Stimulated activated naive B cell treated with anti-CD40 and anti-IgM and Interleukin-4, amounts not matched to agents 10 μg/mL and 1 μg/mL and 100 μg/mL, for 72 hours (primary cell): ENCODE measurements at regions not wholly inside any gene's neighbourhood (a gene's known extent, or its start where the extent isn't known, plus 50 kb on each side); places are given as distances from the start of the nearest gene placed in this dataset.
"Not testable (repeated sequence)": the region's sequence is repeated elsewhere in the genome, so short reads cannot be mapped to it uniquely, and the experiment has no call there.

Source experiments
- ATAC-seq, 2 donors: fragments of 150-1000 bp; cut with Tn5 transposase; replicated peaks; 2 replicates each; pipeline ENCODE4 v1.10.0; 2021; ENCODE audit warnings: moderate library complexity in 1 of 2
- DNase-seq: peaks from one replicate; pipeline ENCODE4 v3.0.0; 2021
- H3K27ac Mint-ChIP-seq: one replicate; pipeline ENCODE4 v1.8.0; 2022; ENCODE audit warnings: mild to moderate bottlenecking, mixed read lengths
- H3K27me3 Mint-ChIP-seq, 2 donors: one replicate each; pipeline ENCODE4 v1.8.0; 2022; ENCODE audit warnings: mixed read lengths in 2 of 2
- H3K36me3 Mint-ChIP-seq, 2 donors: one replicate each; pipeline ENCODE4 v1.8.0; 2022; ENCODE audit warnings: mixed read lengths in 2 of 2, mild to moderate bottlenecking in 1 of 2
- H3K4me1 Mint-ChIP-seq, 2 donors: one replicate each; pipeline ENCODE4 v1.8.0; 2022; ENCODE audit warnings: mixed read lengths in 2 of 2, mild to moderate bottlenecking in 1 of 2
- H3K4me3 Mint-ChIP-seq, 2 donors: one replicate each; pipeline ENCODE4 v1.8.0; 2022; ENCODE audit warnings: mild to moderate bottlenecking in 2 of 2, mixed read lengths in 2 of 2, moderate library complexity in 1 of 2
- H3K9me3 Mint-ChIP-seq, 2 donors: one replicate each; pipeline ENCODE4 v1.8.0; 2022; ENCODE audit warnings: mixed read lengths in 2 of 2, mild to moderate bottlenecking in 1 of 2

GRCh38 chr3:72042397-72043203 is 257.7 kb upstream of the PROK2 start:
- peaks cover 30 to 48% of the 10 kb centered on the region in 2 donors for H3K27me3 Mint-ChIP-seq
- H3K9me3 Mint-ChIP-seq, result peaks cover under 1 to 1% of the 10 kb centered on the region in 2 donors
- ATAC-seq, result no peak
- peaks cover 3 to 22% of the 10 kb centered on the region in 2 donors for H3K4me1 Mint-ChIP-seq
- peaks cover 0 to under 1% of the 10 kb centered on the region in 2 donors for H3K36me3 Mint-ChIP-seq
- no peak overlapping the region for H3K4me3 Mint-ChIP-seq
- DNase-seq, result no peak
- no peak overlapping the region for H3K27ac Mint-ChIP-seq

GRCh38 chr3:72041511-72041910 is 256.6 kb upstream of the PROK2 start:
- no peak for DNase-seq
- H3K36me3 Mint-ChIP-seq, result peaks cover 2 to 3% of the 10 kb centered on the region in 2 donors
- H3K4me3 Mint-ChIP-seq, result no peak overlapping the region
- no peak overlapping the region for H3K27ac Mint-ChIP-seq
- peaks cover 35 to 47% of the 10 kb centered on the region in 2 donors for H3K27me3 Mint-ChIP-seq
- H3K4me1 Mint-ChIP-seq, result peaks cover 5 to 22% of the 10 kb centered on the region in 2 donors
- peaks cover 3 to 5% of the 10 kb centered on the region in 2 donors for H3K9me3 Mint-ChIP-seq
- no peak for ATAC-seq

- Mint-ChIP-seq H3K27me3 (peaks cover 35 to 47% of the 10 kb centered on the region in 2 donors), H3K4me3 (no peak overlapping the region), H3K36me3 (peaks cover 2 to 3% of the 10 kb centered on the region in 2 donors), H3K27ac (no peak overlapping the region), H3K4me1 (peaks cover 5 to 22% of the 10 kb centered on the region in 2 donors), H3K9me3 (peaks cover 3 to 5% of the 10 kb centered on the region in 2 donors)
- ATAC-seq (no peak), DNase-seq (no peak)
Observed at GRCh38 chr3:72041076-72041475, 256.1 kb upstream of the PROK2 start.

- H3K27ac Mint-ChIP-seq, result no peak overlapping the region
- no peak for ATAC-seq
- no peak for DNase-seq
- H3K4me1 Mint-ChIP-seq, result peaks cover 8 to 28% of the 10 kb centered on the region in 2 donors
- H3K27me3 Mint-ChIP-seq, result peaks cover 35 to 47% of the 10 kb centered on the region in 2 donors
- peaks cover 2 to 3% of the 10 kb centered on the region in 2 donors for H3K36me3 Mint-ChIP-seq
- H3K9me3 Mint-ChIP-seq, result peaks cover 5 to 8% of the 10 kb centered on the region in 2 donors
- H3K4me3 Mint-ChIP-seq, result no peak overlapping the region
Observed at GRCh38 chr3:72039677-72040076, 254.7 kb upstream of the PROK2 start.

GRCh38 chr3:72036899-72037298 is 252.0 kb upstream of the PROK2 start:
- peaks cover 15 to 32% of the 10 kb centered on the region in 2 donors for H3K4me1 Mint-ChIP-seq
- ATAC-seq (no peak), DNase-seq (no peak)
- peaks cover 2 to 3% of the 10 kb centered on the region in 2 donors for H3K36me3 Mint-ChIP-seq
- H3K27me3 Mint-ChIP-seq, result peaks cover 22 to 43% of the 10 kb centered on the region in 2 donors
- peaks cover 5 to 9% of the 10 kb centered on the region in 2 donors for H3K9me3 Mint-ChIP-seq
- H3K4me3 Mint-ChIP-seq, result no peak overlapping the region
- peak overlapping the region; percentile 75 for H3K27ac Mint-ChIP-seq

- DNase-seq (no peak), ATAC-seq (no peak)
- Mint-ChIP-seq H3K36me3 (peaks cover 3 to 5% of the 10 kb centered on the region in 2 donors), H3K27me3 (peaks cover 25 to 42% of the 10 kb centered on the region in 2 donors), H3K9me3 (peaks cover 8 to 10% of the 10 kb centered on the region in 2 donors), H3K27ac (no peak overlapping the region), H3K4me3 (no peak overlapping the region), H3K4me1 (peaks cover 21 to 37% of the 10 kb centered on the region in 2 donors)
Observed at GRCh38 chr3:72035606-72036005, 250.7 kb upstream of the PROK2 start.

GRCh38 chr3:72034986-72035385 is 250.0 kb upstream of the PROK2 start:
- H3K36me3 Mint-ChIP-seq, result peaks cover 3 to 5% of the 10 kb centered on the region in 2 donors
- no peak for ATAC-seq
- DNase-seq, result no peak

GRCh38 chr3:72033666-72034428 is 248.9 kb upstream of the PROK2 start:
- DNase-seq (no peak), ATAC-seq (peak; percentile 74 to 85)
- Mint-ChIP-seq H3K27me3 (peaks cover 20 to 29% of the 10 kb centered on the region in 2 donors), H3K27ac (no peak overlapping the region), H3K36me3 (peaks cover 3 to 6% of the 10 kb centered on the region in 2 donors), H3K9me3 (peaks cover 8 to 10% of the 10 kb centered on the region in 2 donors), H3K4me3 (peak overlapping the region in 1 of 2 donors; percentile 32), H3K4me1 (peaks cover 21 to 35% of the 10 kb centered on the region in 2 donors)

More at GRCh38 chr3:72034986-72035385, 250.0 kb upstream of the PROK2 start:
- Mint-ChIP-seq H3K27me3 (peaks cover 21 to 38% of the 10 kb centered on the region in 2 donors), H3K4me3 (no peak overlapping the region), H3K27ac (no peak overlapping the region), H3K9me3 (peaks cover 8 to 10% of the 10 kb centered on the region in 2 donors), H3K4me1 (peaks cover 21 to 35% of the 10 kb centered on the region in 2 donors)

GRCh38 chr3:72032441-72033135 is 247.6 kb upstream of the PROK2 start:
- H3K4me3 Mint-ChIP-seq, result no peak overlapping the region
- peaks cover 3 to 6% of the 10 kb centered on the region in 2 donors for H3K36me3 Mint-ChIP-seq
- no peak overlapping the region for H3K27ac Mint-ChIP-seq
- H3K4me1 Mint-ChIP-seq, result peaks cover 21 to 35% of the 10 kb centered on the region in 2 donors
- peaks cover 14 to 22% of the 10 kb centered on the region in 2 donors for H3K27me3 Mint-ChIP-seq
- peaks cover 7 to 10% of the 10 kb centered on the region in 2 donors for H3K9me3 Mint-ChIP-seq
- DNase-seq (no peak), ATAC-seq (no peak)

- H3K4me1 Mint-ChIP-seq, result peaks cover 19 to 35% of the 10 kb centered on the region in 2 donors
- peaks cover 0 to 5% of the 10 kb centered on the region in 2 donors for H3K36me3 Mint-ChIP-seq
- DNase-seq, result no peak
- ATAC-seq, result peak in 1 of 2 donors; percentile 39
- H3K27me3 Mint-ChIP-seq, result peaks cover 10 to 17% of the 10 kb centered on the region in 2 donors
- no peak overlapping the region for H3K4me3 Mint-ChIP-seq
- H3K9me3 Mint-ChIP-seq, result peaks cover 3 to 7% of the 10 kb centered on the region in 2 donors
- H3K27ac Mint-ChIP-seq, result no peak overlapping the region
Observed at GRCh38 chr3:72031581-72031980, 246.6 kb upstream of the PROK2 start.

- not testable (repeated sequence) for H3K4me3 Mint-ChIP-seq, H3K9me3 Mint-ChIP-seq, ATAC-seq, H3K27ac Mint-ChIP-seq, H3K36me3 Mint-ChIP-seq, DNase-seq
- Mint-ChIP-seq H3K4me1 (peaks cover 19 to 35% of the 10 kb centered on the region in 2 donors), H3K27me3 (peaks cover 10 to 17% of the 10 kb centered on the region in 2 donors)
Observed at GRCh38 chr3:72030296-72030695, 245.3 kb upstream of the PROK2 start.

GRCh38 chr3:72028726-72029125 is 243.8 kb upstream of the PROK2 start:
- not testable (repeated sequence) for ATAC-seq, H3K27ac Mint-ChIP-seq, DNase-seq, H3K4me3 Mint-ChIP-seq
- H3K27me3 Mint-ChIP-seq, result peaks cover 18 to 33% of the 10 kb centered on the region in 2 donors
- peaks cover 4 to 12% of the 10 kb centered on the region in 2 donors for H3K36me3 Mint-ChIP-seq
- peaks cover 11 to 20% of the 10 kb centered on the region in 2 donors for H3K4me1 Mint-ChIP-seq
- H3K9me3 Mint-ChIP-seq, result peaks cover 9 to 14% of the 10 kb centered on the region in 2 donors

- Mint-ChIP-seq H3K36me3 (peaks cover 4 to 12% of the 10 kb centered on the region in 2 donors), H3K4me1 (peaks cover 11 to 16% of the 10 kb centered on the region in 2 donors), H3K9me3 (peaks cover 9 to 14% of the 10 kb centered on the region in 2 donors), H3K27me3 (peaks cover 18 to 36% of the 10 kb centered on the region in 2 donors)
- H3K4me3 Mint-ChIP-seq, DNase-seq, ATAC-seq, H3K27ac Mint-ChIP-seq: not testable (repeated sequence)
Observed at GRCh38 chr3:72028307-72028706, 243.4 kb upstream of the PROK2 start.
